ENCODE measurements at regions not wholly inside any gene's neighbourhood (a gene's known extent, or its start where the extent isn't known, plus 50 kb on each side); places are given as distances from the start of the nearest gene placed in this dataset.
"Not testable (repeated sequence)": the region's sequence is repeated elsewhere in the genome, so short reads cannot be mapped to it uniquely, and the experiment has no call there.

DNA sequence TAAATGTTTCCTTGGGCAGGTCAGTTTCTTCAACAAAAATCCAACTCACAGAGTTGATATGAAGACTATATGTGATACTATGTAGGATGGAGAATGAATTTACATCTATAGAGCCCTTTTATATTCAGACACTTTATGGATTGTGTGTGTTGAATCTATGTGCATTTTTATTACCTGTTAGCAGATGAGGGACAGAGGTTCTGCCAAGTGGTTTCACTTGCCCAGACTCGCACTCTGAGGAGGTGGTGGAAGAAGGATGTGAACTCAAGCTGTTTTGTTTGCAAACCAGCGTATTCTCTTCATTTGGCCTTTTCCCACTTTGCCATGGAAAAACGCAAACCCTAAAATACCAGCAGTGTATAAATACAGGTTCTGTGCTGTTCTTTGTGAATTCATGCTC is 237.6 kb downstream of the TDRD15 start:
- Mint-ChIP-seq H3K27ac (no peak overlapping the region), H3K9me3 (ENCODE audit: low read depth) (no peaks in the 10 kb centered on the region), H3K36me3 (ENCODE audit: low read depth) (no peaks in the 10 kb centered on the region), H3K4me1 (no peaks in the 10 kb centered on the region), H3K4me3 (no peak overlapping the region), H3K27me3 (no peaks in the 10 kb centered on the region)
- ChIA-PET CTCF (no interaction called here), POLR2A (no interaction called here)
- intact Hi-C loops (cut with DNase I, micrococcal nuclease), result no loop called here
- no peak for ATAC-seq
- no peak for DNase-seq

DNA sequence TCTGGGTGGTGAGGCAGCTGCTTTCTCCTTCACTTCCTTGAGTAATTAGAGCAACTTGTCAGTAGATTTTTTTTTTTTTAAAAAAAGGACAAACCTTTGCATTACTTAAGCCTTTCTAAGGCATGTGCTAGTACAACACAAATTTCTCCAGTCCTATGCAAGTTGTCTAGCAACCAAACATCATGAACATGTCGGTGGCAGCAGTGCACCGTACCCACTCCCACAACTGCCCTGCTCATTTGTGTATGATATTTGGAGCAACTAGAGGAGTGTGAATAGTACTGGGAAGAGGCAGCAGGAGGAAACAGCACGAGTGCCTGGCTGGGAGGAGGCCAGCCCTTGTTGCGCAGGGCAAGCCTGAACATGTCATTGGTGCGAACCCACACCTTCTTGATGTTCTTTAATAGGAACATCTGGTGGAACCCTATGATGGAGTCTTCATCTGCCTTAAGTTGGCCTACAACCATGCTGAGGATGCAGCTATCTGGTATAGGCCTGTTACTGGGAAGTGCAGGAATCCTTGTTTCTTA is 238.3 kb downstream of the TDRD15 start:
- Mint-ChIP-seq H3K4me3 (no peak overlapping the region), H3K27ac (no peak overlapping the region), H3K27me3 (no peaks in the 10 kb centered on the region), H3K4me1 (no peaks in the 10 kb centered on the region), H3K9me3 (ENCODE audit: low read depth) (no peaks in the 10 kb centered on the region), H3K36me3 (ENCODE audit: low read depth) (no peaks in the 10 kb centered on the region)
- intact Hi-C loops (cut with DNase I, micrococcal nuclease), result no loop called here
- no peak for ATAC-seq
- DNase-seq, result no peak
- POLR2A ChIA-PET, result no interaction called here
- CTCF ChIA-PET, result no interaction called here

GRCh38 chr2:21363364-21363763 is 239.6 kb downstream of the TDRD15 start:
- Mint-ChIP-seq H3K27me3 (no peaks in the 10 kb centered on the region), H3K4me3 (no peak overlapping the region), H3K27ac (no peak overlapping the region), H3K36me3 (ENCODE audit: low read depth) (no peaks in the 10 kb centered on the region), H3K9me3 (ENCODE audit: low read depth) (no peaks in the 10 kb centered on the region), H3K4me1 (no peaks in the 10 kb centered on the region)
- intact Hi-C loops (cut with DNase I, micrococcal nuclease), result no loop called here
- ChIA-PET POLR2A (no interaction called here), CTCF (interaction anchor here (0.8 kb wide), 1 partner anchor 9 kb away, joined by 4 read pairs; no protein-coding TSS in a partner anchor)
- DNase-seq (no peak), ATAC-seq (no peak)

- Mint-ChIP-seq H3K27ac (no peak overlapping the region), H3K36me3 (ENCODE audit: low read depth) (no peaks in the 10 kb centered on the region), H3K27me3 (no peaks in the 10 kb centered on the region), H3K9me3 (ENCODE audit: low read depth) (no peaks in the 10 kb centered on the region), H3K4me1 (no peaks in the 10 kb centered on the region), H3K4me3 (no peak overlapping the region)
- no peak for DNase-seq
- no peak for ATAC-seq
- POLR2A ChIA-PET, result no interaction called here
- CTCF ChIA-PET, result no interaction called here
- intact Hi-C loops (cut with DNase I, micrococcal nuclease), result no loop called here
Measured at GRCh38 chr2:21367421-21367820, 243.7 kb downstream of the TDRD15 start.

- Mint-ChIP-seq H3K27me3 (no peaks in the 10 kb centered on the region), H3K4me3 (no peak overlapping the region), H3K4me1 (no peaks in the 10 kb centered on the region), H3K9me3 (ENCODE audit: low read depth) (no peaks in the 10 kb centered on the region), H3K36me3 (ENCODE audit: low read depth) (no peaks in the 10 kb centered on the region), H3K27ac (no peak overlapping the region)
- DNase-seq (no peak), ATAC-seq (no peak)
- CTCF ChIA-PET, result no interaction called here
- POLR2A ChIA-PET, result no interaction called here
- intact Hi-C loops (cut with DNase I, micrococcal nuclease), result no loop called here
Measured at GRCh38 chr2:21369787-21370186, 246.0 kb downstream of the TDRD15 start.

DNA sequence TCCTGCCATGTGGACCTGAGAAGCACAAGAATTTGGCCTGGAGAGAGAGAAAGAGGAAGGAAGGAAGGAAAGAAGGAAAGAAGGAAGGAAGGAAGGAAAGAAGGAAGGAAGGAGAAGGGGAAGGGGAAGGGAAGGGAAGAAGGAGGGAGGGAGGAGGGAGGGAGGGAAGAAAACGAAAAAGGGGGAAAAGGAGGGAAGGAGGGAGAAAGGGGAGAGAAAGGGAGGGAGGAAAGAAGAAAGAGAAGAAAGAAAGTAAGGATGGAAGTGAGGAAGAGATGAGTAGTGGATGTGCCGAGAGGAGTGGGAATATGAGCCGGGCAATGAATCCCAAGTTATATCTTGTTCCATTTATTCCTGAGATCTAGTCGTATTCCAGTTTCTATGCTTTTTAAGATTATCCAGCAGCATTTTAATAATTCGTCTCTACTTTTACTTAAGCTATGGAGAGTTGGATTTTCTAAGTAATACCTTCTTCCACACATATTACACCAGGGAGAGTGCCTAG is 247.8 kb downstream of the TDRD15 start:
- peaks cover 1% of the 10 kb centered on the region for H3K27me3 Mint-ChIP-seq
- ChIA-PET CTCF (no interaction called here), POLR2A (no interaction called here)
- H3K36me3 Mint-ChIP-seq (ENCODE audit: low read depth), result no peaks in the 10 kb centered on the region
- no peaks in the 10 kb centered on the region for H3K4me1 Mint-ChIP-seq
- no peak overlapping the region for H3K4me3 Mint-ChIP-seq
- intact Hi-C loops (cut with DNase I, micrococcal nuclease), result no loop called here
- no peaks in the 10 kb centered on the region for H3K9me3 Mint-ChIP-seq (ENCODE audit: low read depth)
- DNase-seq (no peak), ATAC-seq (no peak)
- no peak overlapping the region for H3K27ac Mint-ChIP-seq

DNA sequence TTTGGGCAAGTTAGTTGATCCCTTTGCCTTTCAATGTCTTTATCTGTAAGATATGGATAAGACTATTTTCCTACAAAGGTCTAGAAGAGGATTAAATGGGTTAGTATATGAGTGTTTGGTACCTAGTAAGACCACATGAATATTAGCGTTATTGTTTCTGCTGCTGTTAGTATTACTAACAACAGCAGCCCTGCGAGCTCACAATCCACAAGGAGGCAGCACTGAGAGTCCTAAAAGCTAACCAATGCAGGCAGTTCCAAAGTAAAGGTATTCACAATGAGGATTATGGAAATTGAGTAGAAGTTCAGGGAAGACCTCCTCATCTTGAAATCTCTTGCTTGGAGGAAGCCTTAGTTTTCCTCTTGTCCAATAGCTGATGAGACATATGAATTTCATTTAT is 248.9 kb downstream of the TDRD15 start:
- Mint-ChIP-seq H3K36me3 (ENCODE audit: low read depth) (no peaks in the 10 kb centered on the region), H3K27me3 (peaks cover 2% of the 10 kb centered on the region), H3K4me1 (no peaks in the 10 kb centered on the region), H3K27ac (no peak overlapping the region), H3K9me3 (ENCODE audit: low read depth) (no peaks in the 10 kb centered on the region), H3K4me3 (no peak overlapping the region)
- POLR2A ChIA-PET, result no interaction called here
- DNase-seq (peak; percentile 12), ATAC-seq (no peak)
- intact Hi-C loops (cut with DNase I, micrococcal nuclease), result no loop called here
- CTCF ChIA-PET, result interaction anchor here (1.0 kb wide), 1 partner anchor 9 kb away, joined by 4 read pairs; no protein-coding TSS in a partner anchor

- Mint-ChIP-seq H3K27me3 (peaks cover 2% of the 10 kb centered on the region), H3K9me3 (ENCODE audit: low read depth) (no peaks in the 10 kb centered on the region), H3K4me3 (no peak overlapping the region), H3K36me3 (ENCODE audit: low read depth) (no peaks in the 10 kb centered on the region), H3K4me1 (no peaks in the 10 kb centered on the region), H3K27ac (no peak overlapping the region)
- POLR2A ChIA-PET, result no interaction called here
- intact Hi-C loops (cut with DNase I, micrococcal nuclease), result no loop called here
- CTCF ChIA-PET, result no interaction called here
- DNase-seq, result no peak
- no peak for ATAC-seq
Measured at GRCh38 chr2:21376864-21377263, 253.1 kb downstream of the TDRD15 start.

- ChIA-PET POLR2A (no interaction called here), CTCF (interaction anchor here (1.1 kb wide), 1 partner anchor 25 kb away, joined by 3 read pairs; no protein-coding TSS in a partner anchor)
- Mint-ChIP-seq H3K4me3 (no peak overlapping the region), H3K4me1 (no peaks in the 10 kb centered on the region), H3K36me3 (ENCODE audit: low read depth) (no peaks in the 10 kb centered on the region), H3K27me3 (peaks cover 2% of the 10 kb centered on the region), H3K9me3 (ENCODE audit: low read depth) (no peaks in the 10 kb centered on the region), H3K27ac (no peak overlapping the region)
- intact Hi-C loops (cut with DNase I, micrococcal nuclease), result no loop called here
- DNase-seq (no peak), ATAC-seq (no peak)
Measured at GRCh38 chr2:21379140-21379539, 255.4 kb downstream of the TDRD15 start.

DNA sequence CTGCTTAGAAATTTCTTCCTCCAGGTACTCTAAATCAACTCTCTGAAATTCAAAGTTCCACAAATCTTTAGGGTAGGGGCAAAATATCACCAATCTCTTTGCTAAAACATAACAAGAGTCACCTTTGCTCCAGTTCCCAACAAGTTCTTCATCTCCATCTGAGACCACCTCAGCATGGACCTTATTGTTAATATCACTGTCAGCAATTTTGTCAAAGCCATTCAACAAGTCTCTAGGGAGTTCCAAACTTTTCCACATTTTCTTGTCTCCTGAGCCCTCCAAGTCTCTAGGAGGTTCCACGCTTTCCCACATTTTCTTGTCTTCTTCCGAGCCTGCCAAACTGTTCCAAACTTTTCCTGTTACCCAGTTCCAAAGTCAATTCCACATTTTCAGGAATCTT is 255.9 kb downstream of the TDRD15 start:
- DNase-seq; POLR2A ChIA-PET; H3K9me3 Mint-ChIP-seq (ENCODE audit: low read depth); H3K4me3 Mint-ChIP-seq; ATAC-seq; H3K27me3 Mint-ChIP-seq; H3K27ac Mint-ChIP-seq; intact Hi-C loops (cut with DNase I, micrococcal nuclease); H3K36me3 Mint-ChIP-seq (ENCODE audit: low read depth); H3K4me1 Mint-ChIP-seq: not testable (repeated sequence)
- CTCF ChIA-PET, result interaction anchor here (1.1 kb wide), 1 partner anchor 26 kb away, joined by 3 read pairs; no protein-coding TSS in a partner anchor

DNA sequence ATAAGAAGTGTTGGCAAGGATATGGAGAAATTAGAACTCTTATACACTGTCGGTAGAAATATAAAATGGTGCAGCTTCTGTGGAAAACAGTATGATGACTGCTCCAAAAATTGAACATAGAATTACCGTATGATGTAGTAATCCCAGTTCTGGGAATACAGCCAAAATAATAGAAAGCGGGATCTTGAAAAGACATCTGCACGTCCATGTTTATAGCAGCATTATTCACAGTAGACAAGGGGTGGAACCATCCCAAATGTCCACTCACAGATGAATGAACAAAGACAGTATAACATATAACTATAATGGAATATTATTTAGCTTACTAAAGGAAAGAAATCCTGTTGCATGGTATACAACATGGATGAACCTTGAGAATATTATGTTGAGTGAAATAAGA is 257.7 kb downstream of the TDRD15 start:
- no peaks in the 10 kb centered on the region for H3K4me1 Mint-ChIP-seq
- H3K36me3 Mint-ChIP-seq (ENCODE audit: low read depth), result no peaks in the 10 kb centered on the region
- ATAC-seq (no peak), DNase-seq (no peak)
- H3K27me3 Mint-ChIP-seq, result peaks cover 2% of the 10 kb centered on the region
- intact Hi-C loops (cut with DNase I, micrococcal nuclease), result no loop called here
- POLR2A ChIA-PET, result no interaction called here
- H3K4me3 Mint-ChIP-seq, result no peak overlapping the region
- CTCF ChIA-PET, result no interaction called here
- no peak overlapping the region for H3K27ac Mint-ChIP-seq
- H3K9me3 Mint-ChIP-seq (ENCODE audit: low read depth), result no peaks in the 10 kb centered on the region

DNA sequence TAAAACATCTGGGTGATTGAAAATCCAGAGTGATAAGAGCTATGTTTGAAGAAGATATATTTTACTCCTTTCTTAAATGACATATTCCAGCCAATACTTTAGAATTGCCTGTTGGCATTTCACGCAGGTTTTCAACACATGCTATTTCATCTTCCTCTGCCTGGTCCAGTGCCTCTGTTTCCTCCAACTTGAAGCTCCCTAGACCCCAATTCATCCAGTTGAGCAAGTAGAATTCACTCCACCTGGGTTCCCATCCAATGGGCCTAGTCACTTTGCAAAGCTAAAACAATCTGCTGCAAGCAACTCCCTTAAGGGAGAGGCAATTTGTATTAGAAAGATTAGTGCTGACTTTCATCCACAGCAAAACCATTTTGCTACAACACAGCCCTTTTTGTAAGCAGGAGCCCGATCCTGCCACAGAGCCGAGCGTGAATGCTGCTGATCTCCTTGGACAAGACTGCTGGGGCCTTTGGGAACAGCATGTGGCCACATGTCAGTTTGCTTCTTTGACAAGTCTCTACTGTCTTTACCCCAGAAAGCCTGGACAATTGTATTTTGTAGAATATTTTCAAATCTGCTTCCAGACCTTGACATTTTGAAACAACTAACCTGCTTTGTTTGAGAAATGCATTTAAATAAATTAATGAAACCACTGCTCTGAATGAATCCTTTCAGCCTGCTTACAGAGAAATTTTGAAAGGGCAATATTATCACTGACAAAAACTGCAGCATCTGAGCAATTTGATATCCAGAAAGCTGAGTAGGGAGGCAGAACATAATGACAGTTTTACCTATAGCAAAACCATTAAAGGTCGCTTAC is 259.1 kb downstream of the TDRD15 start:
- ChIA-PET CTCF (no interaction called here), POLR2A (no interaction called here)
- Mint-ChIP-seq H3K9me3 (ENCODE audit: low read depth) (no peaks in the 10 kb centered on the region), H3K4me1 (no peaks in the 10 kb centered on the region), H3K4me3 (no peak overlapping the region), H3K36me3 (ENCODE audit: low read depth) (no peaks in the 10 kb centered on the region), H3K27ac (no peak overlapping the region), H3K27me3 (no peaks in the 10 kb centered on the region)
- intact Hi-C loops (cut with DNase I, micrococcal nuclease), result no loop called here
- no peak for ATAC-seq
- no peak for DNase-seq

All from activated CD4-positive, alpha-beta T cell treated with anti-CD3 and anti-CD28 coated beads for 36 hours (primary cell).